NB4 (cell line): ENCODE measurements at regions not wholly inside any gene's neighbourhood (a gene's known extent, or its start where the extent isn't known, plus 50 kb on each side); places are given as distances from the start of the nearest gene placed in this dataset.

Experiments
- CTCF ChIP-seq: IDR thresholded peaks from one replicate; pipeline ENCODE4 v1.5.1; 2012; ENCODE audit warnings: low read depth, low read length
- MYC ChIP-seq: IDR thresholded peaks from 2 replicates; pipeline ENCODE4 v1.6.1; 2011; ENCODE audit warnings: low read depth, low read length
- POLR2A ChIP-seq: IDR thresholded peaks from 2 replicates; pipeline ENCODE4 v1.6.1; 2011; ENCODE audit warnings: mild to moderate bottlenecking; ENCODE audit not compliant: insufficient read length; ENCODE audit errors: extremely low read depth
- TF ChIP-seq, protein P1 (sequence below): IDR thresholded peaks from 2 replicates; pipeline ENCODE4 v1.6.1; 2011; ENCODE audit warnings: low read depth, low read length

GRCh38 chrX:109927663-109928273, 75.1 kb upstream of the TMEM164 start:
- TF ChIP-seq POLR2A: no peak
- no peak for TF ChIP-seq CTCF
- no peak for TF ChIP-seq MYC
- TF ChIP-seq, protein P1, sequence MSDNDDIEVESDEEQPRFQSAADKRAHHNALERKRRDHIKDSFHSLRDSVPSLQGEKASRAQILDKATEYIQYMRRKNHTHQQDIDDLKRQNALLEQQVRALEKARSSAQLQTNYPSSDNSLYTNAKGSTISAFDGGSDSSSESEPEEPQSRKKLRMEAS: no peak
